Kasumi-1 (cell line): ENCODE measurements at regions not wholly inside any gene's neighbourhood (a gene's known extent, or its start where the extent isn't known, plus 50 kb on each side); places are given as distances from the start of the nearest gene placed in this dataset.
"Not testable (repeated sequence)": the region's sequence is repeated elsewhere in the genome, so short reads cannot be mapped to it uniquely, and the experiment has no call there.

Experiments
- DNase-seq, 2 experiments: peaks; one replicate each; lab custom pipeline; 2025; lab: John Stamatoyannopoulos, UW

DNA sequence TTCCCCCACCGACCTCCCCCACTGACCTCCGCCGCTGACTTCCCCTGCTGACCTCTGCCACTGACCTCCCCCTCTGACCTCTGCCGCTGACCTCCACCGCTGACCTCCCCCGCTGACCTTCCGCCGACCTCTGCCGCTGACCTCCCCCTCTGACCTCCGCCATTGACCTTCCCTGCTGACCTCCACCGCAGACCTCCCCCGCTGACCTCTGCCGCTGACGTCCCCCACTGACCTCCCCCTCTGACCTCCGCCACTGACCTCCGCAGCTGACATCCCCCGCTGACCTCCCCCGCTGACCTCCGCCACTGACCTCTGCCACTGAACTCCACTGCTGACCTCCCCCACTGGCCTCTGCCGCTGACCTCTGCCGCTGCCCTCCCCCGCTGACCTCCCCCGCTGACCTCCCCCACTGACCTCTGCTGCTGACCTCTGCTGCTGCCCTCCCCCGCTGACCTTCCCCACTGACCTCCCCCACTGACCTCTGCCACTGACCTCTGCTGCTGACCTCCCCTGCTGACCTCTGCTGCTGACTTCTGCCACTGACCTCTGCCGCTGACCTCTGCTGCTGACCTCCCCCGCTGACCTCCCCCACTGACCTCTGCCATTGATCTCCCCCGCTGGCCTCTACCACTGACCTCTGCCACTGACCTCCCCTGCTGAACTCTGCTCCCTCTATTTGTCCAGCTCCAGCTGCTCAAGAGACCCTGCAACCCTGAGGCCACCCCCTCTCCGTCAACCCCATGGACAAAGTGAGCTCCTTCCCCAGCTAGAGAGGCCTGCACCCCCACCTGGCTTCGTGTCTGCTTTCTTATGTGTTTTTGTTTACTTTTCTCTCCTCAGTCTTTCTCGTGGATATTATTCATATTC, 91.4 kb upstream of the AFDN start:
- DNase-seq, result no peak

GRCh38 chr6:167735951-167736288, 90.8 kb upstream of the AFDN start:
- no peak for DNase-seq

DNA sequence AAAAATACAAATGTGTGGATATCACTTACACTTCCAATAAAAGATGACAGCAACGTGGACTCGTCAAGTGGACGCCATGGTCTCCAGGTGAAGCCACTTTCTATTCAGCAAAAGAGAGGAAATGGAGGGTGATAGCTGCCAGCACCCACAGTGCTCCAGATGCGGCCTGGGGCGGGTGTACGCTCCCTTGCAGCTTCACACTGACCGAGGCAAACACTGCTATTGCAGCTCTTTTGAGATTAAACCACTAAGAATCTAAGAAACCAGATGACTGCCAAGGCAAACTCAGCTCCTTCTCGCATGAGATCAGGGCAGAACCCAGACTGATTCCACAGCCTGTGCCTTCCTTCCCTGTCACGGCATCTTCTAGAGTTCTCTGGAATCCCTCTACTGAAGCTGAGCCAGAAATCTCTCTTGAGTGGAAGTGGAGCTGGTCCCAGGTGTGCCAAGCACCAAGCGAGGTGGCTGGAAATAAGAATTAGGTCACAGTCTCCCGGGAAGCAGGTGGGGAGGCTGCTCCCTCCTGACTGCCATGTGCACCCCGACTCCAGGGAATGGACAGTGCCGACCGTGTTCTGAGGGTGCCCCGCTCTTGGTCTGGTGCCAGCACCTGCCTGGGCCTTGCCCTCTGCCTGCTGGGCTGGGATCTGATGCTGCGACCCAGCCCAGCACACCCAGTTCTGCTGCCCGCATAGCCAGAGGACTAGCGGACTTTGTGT, 90.1 kb upstream of the AFDN start:
- no peak for DNase-seq

- no peak for DNase-seq
Measured at GRCh38 chr6:167737205-167737830, 89.4 kb upstream of the AFDN start.

DNA sequence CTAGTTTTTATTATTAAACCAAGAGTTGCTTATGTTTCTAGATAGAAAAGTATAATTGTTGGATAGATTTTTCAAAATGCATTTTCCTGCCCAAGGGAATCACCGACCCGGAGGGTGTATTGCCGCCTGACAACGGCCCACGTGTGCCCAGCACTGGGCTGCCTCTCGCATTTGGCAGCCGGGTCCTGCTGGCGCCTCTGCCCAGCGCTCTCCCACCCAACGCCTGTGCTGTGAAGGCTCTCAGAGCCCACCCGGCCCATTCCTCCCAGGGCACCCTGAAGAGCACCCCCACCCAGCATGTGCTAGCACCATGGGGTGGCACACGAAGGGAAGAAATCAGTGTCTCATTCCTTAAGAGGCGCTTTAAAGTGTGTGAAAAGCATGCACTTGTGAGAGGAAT, 88.3 kb upstream of the AFDN start:
- DNase-seq, result no peak

DNA sequence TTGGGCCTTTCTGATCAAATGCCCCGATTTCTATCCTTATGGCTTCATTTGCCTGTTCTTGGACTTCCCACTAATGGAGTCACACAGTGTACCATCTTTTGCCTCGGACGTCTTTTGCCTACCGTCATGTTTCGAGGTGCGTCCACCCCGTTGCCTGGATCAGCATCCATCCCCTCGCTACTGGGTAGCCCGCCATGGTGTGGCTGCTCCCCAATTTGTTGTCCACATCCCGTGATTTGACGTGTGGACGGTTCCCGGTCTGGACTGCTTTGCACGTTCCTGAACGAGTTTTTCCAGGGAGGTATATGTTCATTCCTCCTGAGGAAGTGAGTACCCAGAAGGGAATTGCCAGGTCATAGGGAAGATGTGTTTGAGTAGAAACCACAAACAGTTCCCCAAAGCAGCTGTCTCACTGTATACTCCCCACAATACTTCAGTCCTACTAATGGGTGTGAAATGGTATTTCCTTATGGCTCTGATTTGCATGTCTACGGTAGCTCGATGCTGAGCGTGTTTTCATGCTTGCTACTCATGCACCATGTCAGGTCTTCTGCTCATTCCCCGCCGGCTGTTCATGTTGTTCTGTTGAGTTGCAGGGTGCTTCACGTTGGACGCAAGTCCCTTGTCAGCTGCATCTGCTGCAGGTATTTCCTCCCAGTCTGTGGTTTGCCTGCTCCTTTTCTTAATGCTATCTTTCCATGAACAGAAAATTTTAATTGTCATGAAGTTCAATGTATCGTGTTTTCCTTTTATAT, 86.8 kb upstream of the AFDN start:
- no peak for DNase-seq

DNA sequence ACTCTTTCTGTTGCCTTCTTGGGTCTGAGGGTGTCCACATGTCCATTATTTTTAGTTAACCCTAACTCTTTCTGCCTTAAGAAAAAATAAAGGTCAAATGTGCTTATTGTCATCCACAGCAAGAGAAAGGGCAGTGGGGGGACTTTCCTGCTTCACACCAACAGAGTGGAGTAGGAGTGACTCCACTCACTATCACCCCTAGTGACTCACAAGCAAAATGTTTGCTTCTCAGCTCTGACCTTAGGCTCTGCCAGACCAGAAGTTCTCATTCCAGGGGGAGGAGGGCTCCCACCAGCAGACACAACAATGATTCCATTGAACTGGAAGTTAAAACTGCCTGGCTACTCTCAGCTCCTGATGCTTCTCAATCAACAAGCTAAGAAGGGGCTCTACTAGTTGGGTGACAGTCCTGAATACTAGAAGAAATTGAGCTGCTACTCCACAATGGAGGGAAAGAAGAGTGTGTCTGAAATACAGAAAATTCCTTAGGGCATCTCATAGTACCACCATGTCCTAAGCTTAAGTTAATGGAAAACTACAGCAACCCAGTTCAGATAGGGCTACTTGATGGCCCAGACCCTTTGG, 83.9 kb upstream of the AFDN start:
- DNase-seq, result no peak

DNA sequence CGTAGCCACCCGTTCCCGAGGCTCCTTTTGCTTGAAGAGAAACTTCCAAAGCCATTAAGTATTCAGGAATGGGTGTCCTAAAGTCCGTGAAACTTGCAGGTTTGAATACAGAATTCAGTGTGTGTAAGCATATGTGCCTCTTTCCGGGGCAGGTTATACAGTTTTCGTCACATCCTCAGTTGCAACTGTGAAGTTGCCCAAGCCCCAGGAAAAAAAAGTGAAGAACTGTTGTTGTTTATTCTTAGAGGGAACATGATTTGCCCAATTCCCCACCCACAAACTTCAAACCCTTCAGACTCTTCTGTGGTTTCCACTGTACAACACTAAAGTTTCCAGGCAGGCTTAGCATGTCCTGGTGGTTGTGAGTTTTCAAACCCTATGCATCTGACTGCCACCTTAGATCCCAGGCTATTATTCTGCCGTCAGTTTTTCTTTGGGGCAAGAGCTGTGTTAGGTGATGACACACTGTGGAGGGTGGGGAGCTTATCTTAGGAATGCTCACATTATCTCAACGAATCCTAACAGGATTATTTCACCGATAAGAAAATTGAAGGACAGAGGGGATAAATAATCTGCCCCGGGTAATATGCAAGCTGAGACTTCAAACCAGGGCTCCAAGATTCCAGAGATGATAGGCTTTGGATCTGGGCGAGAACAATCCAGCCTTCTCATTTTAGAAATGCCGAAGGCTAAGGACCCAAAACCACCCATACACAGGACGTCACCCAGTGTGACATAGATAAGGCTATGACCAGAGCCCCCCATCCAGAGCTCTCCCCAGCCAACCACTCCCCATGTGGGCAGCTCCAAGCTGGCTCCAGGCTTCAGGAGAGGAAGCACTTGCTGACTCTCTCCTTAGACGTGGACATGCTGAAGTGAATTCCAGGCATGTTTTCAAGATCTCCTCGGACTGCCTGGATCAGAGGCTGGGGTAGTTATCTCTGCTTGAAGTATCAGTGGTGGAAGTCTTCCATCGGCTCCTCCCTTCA, 81.7 kb upstream of the AFDN start:
- no peak for DNase-seq

DNA sequence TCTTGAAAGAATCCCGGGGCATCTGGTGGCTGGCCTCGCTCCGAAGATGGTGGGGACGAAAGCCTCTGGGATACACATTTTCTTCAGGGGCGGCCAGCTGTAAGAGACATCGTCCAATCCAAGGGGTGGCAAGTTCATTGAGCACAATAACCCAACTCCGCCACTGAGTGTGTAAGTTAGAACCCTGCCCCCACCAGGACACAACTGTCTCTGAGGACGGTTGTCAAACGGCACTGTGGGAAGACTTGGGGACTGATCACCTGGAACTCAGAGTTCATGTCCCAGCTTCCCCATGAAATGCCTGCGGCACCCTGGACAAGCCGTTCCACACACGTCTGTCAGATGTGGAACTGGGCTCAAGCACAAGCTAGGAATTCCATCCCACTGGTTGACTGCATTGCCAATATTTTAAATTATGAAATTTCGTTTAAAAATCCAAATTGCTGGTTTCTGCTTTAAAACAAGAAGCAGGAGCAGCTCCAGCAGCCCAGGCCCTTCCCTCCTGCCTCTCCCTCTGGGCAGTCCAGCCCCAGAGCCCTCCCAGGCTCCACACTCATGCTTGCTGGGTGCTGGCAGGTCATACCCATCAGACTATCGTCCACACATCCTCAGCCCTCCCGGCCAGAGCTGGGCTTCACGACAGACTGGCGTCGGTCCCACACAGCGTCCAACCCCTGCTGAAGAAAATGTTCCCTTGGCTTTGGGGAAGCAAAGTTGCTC, 80.9 kb upstream of the AFDN start:
- DNase-seq, result no peak

GRCh38 chr6:167746390-167746907, 80.3 kb upstream of the AFDN start:
- no peak for DNase-seq

DNA sequence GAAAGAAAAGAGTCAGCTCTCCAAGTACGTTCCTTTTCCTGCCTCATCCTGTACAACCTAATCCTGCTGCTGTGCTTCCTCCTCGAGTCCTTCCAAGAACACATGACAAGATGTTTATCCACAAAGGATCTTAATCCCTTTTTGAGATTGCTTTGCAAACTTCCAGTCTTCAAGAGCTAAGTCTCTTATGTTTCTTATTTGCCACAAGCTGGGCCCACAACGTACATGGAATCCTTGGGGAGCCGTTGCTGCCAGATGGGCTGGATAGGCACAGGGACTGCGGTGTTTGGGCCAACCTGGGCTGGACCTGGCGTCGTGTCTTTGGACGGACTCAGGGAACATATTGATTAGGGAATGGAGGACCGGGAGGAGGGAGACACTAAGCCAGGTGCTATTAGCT, 79.7 kb upstream of the AFDN start:
- DNase-seq, result no peak

GRCh38 chr6:167747645-167748044, 79.1 kb upstream of the AFDN start:
- no peak for DNase-seq

GRCh38 chr6:167748046-167748445, 78.7 kb upstream of the AFDN start:
- no peak for DNase-seq

DNA sequence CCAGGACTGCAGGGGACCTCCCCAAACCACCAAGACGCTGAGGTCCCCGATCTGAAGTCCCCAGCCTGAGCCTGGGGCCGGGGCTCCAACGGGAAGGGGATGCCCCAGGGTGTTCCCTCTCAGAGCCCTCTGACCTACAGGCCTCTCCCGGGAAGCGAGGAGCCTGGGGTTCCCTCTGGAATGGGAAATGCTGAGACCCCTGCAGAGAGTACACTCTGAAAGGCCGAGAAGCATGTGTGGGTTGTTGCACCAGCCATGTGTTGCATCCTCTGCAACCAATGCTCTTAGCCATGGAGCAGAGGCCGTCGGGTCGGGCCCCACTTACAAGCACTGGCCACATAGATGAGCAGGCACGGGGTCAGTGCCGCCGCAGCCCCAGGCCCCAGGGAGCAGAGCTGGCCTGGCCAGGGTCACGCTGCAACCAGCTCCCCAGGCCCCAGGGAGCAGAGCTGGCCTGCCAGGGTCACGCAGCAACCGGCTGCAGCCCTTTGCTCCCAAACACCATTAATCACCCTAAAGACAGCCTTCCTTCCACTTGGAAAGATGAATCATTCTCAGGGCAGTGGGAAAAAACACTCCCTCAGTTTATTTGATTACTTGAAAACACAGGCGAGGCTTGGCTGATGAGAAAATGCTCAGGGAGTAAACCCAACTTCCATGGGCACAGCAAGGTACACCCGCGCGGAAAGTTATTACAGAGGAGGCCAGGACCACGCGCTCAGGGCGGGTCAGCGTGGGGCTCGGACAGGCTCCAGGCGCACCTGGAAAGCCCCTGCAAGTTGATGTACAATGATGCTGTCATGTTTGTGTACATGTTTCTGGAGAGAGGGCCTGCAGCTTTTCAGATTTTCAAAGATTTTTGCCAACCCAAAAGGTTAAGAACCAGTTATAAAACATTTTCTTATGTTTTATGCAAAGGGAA, 78.0 kb upstream of the AFDN start:
- no peak for DNase-seq

GRCh38 chr6:167750956-167751358, 75.8 kb upstream of the AFDN start:
- no peak for DNase-seq

- DNase-seq, result no peak
Measured at GRCh38 chr6:167751579-167752115, 75.1 kb upstream of the AFDN start.

DNA sequence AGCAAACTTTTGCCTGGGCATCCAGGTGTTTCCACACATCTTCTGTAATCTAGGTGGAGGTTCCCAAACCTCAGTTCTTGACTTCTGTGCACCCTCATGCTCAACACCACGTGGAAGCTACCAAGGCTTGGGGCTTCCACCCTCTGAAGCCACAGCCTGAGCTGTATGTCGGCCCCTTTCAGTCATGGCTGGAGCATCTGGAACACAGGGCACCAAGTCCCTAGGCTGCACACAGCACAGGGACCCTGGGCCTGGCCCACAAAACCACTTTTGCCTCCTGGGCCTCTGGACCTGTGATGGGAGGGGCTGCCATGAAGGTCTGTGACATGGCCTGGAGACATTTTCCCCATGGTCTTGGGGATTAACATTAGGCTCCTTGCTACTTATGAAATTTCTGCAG, 73.4 kb upstream of the AFDN start:
- not testable (repeated sequence) for DNase-seq

DNA sequence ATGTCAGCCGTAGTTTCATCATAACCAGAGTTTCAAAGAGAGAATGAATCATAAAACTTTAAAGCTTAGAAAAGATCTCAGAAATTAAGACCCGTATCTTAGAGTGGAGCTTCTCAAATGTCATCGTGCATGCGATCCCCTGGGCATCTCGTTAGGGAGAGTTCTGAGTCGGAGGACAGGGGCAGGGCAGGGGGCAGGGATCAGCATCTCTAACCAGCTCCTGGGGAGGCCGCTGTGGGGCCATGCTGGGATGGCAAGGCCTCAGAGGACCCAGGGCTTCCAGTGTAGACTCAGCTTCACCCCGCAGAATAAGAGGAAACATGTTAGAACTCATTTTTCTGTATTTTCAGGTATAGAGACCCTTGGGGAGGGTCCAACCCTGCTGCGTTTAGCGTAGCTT, 72.0 kb upstream of the AFDN start:
- no peak for DNase-seq

DNA sequence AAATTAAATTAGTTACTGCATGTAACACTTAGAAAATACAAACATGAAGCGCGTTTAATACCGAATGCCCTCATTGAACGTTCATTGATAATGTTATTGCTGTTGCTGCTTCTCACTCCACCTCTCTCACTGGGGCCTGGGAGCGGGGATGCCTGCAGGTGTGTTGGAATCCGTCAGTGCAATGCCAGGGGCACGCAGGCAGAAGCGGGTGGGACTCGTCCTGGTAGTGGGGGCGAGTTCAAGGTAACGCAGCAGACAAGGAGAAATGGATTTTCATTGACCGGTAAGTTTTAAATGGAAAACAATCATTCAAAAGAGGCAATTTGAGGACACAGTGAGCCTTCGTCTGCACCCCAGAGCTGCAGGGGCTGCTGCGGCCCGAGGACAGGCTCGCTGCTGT, 71.2 kb upstream of the AFDN start:
- no peak for DNase-seq
